ENCODE measurements at regions not wholly inside any gene's neighbourhood (a gene's known extent, or its start where the extent isn't known, plus 50 kb on each side); places are given as distances from the start of the nearest gene placed in this dataset.
"Not testable (repeated sequence)": the region's sequence is repeated elsewhere in the genome, so short reads cannot be mapped to it uniquely, and the experiment has no call there.

GRCh38 chr16:16508344-16508743, 129.4 kb downstream of the NPIPA7 start:
- TF ChIP-seq USF2 (IDR thresholded peaks at IDR 0.05); MAZ (IDR thresholded peaks at IDR 0.05; ENCODE audit: borderline replicate concordance, low read depth, low read length); REST (IDR thresholded peaks at IDR 0.05); EHMT2 (IDR thresholded peaks at IDR 0.05; ENCODE audit: low read depth); CTCF (IDR thresholded peaks at IDR 0.05); HOXA7 (CRISPR knock-in tag; IDR thresholded peaks at IDR 0.05); HMGXB4 (CRISPR knock-in tag; IDR thresholded peaks at IDR 0.05; ENCODE audit: borderline replicate concordance); KDM1A (IDR thresholded peaks at IDR 0.05; ENCODE audit: low read depth); POLR2A (IDR thresholded peaks at IDR 0.05; ENCODE audit: low read length); EP300 (IDR thresholded peaks at IDR 0.05): not testable (repeated sequence)
